HG03025 (cell line): ENCODE measurements at regions not wholly inside any gene's neighbourhood (a gene's known extent, or its start where the extent isn't known, plus 50 kb on each side); places are given as distances from the start of the nearest gene placed in this dataset.
"Not testable (repeated sequence)": the region's sequence is repeated elsewhere in the genome, so short reads cannot be mapped to it uniquely, and the experiment has no call there.

Experiments used
- ATAC-seq: cut with Tn5 transposase; IDR thresholded peaks from one replicate; pipeline ENCODE4 v1.9.1; 2021; ENCODE audit warnings: mild to moderate bottlenecking, moderate library complexity; ENCODE audit not compliant: unreplicated experiment, low FRiP score

DNA sequence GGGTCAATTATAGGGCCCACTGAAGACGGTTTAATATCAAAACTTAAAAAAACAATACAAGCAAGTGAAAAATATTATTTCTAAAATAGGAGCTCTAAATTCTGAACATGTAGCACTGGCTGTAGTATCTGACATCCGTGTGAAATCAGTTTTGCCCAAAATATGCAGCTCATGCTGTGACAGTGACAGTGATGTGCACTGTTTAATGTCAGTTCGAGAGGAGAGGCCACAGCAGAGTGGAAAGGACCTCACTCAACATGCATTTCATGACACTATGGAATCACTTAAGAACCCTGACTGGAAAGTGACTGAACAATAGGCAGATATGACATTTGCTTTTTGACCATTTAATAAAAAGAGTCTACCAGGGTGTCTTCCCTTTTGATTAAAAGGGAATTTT lies 397.0 kb downstream of the FRK start:
- ATAC-seq: no peak

DNA sequence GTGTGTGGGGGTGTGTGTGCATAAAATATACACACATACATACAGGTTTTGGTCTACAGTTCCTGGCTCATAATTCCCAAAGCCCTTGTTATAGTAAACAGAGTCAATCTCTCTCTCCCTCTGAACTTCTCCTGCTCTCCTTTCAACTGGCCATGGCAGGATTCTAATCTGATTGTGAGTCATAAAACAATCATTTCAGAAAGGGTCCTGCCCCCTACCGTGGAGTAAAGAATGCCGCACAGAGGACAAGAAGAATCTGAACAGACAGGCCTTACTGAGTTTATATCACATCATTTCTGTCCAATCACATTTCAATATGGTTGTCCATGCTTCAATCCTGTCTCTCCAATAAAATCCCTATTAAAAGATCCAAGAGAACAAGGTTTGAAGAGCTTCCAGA lies 416.9 kb downstream of the FRK start:
- ATAC-seq: no peak

DNA sequence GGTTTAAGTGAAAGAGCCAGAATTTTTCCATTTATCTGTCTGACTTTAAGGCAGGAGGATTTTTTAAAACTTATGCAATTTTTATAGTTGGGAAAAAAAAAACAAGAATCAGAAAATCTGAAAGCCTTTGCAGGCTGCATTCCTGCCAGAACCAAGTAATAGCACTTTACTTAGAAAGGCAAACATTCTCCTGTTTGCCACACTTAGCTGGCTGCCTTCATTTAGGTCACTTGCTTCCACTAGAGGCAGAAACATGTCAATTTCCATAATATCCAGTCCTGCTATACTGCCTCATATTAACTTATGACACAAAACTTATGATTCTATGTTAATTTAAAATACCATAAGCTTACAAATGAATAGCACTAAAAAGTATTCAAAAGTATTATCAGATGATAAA lies 425.8 kb downstream of the FRK start:
- no peak for ATAC-seq

DNA sequence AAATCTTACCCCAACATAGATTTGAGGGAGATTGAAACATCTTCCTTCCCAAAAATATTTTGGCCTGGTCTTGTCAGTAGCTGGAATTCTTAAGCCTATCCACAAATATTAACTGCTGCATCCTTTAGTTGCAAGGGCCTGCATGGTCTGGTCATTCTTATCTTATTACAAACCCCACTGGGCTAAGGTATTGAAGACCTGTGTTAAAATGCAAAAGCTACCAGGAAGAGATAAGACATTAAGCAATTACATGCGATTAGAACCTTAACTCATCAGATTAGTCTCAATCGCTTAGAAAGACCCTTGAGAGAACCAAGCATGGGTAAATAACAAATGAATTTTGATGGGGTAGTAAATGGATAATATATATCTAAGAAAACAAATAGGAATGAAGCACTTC lies 426.6 kb downstream of the FRK start:
- ATAC-seq: no peak

DNA sequence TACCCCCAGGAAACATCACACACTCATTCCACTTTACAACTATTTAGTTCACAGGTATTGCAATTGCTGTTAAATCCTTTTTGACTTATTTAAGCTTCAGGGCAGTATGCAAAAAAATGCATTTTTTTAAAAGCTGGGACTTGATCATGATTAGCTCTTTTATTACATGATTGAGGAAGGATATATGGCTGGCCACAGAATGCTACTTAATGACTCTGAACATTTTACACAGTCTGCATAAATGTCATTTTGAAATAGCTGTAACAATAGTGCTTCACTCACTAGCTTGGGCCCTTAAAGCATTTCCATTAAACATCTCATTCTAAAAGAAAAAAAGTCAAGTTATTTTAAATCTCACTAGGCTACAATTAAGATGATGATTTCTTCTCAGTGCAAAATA lies 429.7 kb downstream of the FRK start:
- ATAC-seq: no peak

DNA sequence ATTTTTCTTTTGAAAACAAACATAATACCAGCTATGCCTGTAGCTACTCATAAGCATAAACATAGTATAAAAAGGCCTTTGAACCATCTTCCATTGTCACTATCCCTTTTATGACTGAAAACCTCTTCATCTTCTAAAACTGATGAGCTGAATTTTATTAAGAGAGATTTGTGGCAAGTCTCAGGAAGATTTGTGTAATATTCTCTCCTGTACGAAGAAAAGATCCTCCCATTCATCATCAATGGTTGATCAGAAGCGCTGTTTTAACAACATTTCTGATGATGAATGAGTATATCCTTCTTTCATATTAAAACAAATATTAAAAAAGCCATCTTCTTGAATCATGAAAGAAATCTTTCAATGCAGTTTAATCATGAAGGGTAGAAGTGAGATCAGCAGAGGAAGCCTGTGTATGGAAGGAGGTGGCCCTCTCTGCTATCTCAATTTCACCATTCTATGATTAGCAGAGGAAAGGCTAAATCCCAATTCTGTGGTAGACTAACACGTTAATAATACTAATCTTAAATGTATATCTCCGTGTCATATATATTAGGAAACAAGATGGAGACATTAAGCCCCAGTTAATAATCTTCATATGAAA lies 430.2 kb downstream of the FRK start:
- ATAC-seq: no peak

DNA sequence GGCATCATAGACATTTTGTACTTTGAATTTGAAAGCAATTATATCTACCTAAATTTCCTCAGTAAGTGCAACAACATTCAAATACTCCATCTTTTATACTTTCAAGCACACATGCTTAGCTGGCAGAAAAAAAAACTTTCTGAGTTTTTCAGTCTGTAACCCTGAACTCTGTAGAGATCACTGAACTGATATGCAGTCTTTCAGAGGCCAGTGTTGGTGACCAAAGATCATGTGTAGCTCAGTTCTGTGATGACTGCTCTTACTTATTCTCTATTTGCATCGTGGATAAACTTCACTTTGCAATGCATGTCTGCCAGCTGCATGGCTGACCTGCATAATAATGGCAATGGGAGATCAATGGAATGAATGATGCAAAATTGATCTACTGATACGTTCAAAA lies 431.3 kb downstream of the FRK start:
- ATAC-seq: no peak

DNA sequence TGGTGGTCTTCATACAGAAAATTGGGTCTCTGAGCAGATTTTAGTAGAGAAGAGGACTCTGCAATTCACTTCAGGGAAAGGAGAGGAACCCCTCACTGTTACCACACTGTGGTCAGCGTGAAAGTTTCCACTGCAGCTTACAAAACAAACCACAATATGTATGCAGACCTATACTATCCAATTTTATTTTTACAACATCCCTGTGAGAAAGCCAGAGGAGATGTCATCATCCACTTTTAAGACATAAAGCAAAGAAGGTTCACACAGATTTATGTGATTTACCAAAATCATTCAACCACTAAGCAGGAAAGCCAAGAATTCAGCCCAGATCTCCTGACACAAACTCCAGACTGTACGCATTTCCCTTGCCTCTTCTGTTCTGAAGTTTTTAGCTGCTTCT lies 442.4 kb downstream of the FRK start:
- no peak for ATAC-seq

DNA sequence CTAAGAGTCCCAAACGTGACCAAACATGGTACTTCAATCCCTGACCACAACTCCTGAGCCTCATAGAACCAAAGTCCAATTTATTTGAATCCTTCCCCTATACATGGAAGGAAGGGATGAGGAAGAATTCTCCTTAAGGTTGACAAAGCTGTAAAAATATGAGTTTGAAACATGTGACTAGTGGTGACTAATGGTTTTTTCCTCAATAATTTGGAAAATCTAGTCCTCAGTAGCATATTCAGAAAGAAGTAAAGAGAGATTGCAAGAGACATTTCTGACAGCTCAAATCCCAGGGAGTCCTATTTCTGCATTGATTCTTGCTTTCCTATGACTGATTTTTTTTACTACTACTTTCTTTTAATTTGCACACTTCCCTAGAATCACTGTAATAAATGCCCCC lies 443.7 kb downstream of the FRK start:
- no peak for ATAC-seq

- no peak for ATAC-seq
Measured at GRCh38 chr6:115613488-115613887, 447.2 kb downstream of the FRK start.

DNA sequence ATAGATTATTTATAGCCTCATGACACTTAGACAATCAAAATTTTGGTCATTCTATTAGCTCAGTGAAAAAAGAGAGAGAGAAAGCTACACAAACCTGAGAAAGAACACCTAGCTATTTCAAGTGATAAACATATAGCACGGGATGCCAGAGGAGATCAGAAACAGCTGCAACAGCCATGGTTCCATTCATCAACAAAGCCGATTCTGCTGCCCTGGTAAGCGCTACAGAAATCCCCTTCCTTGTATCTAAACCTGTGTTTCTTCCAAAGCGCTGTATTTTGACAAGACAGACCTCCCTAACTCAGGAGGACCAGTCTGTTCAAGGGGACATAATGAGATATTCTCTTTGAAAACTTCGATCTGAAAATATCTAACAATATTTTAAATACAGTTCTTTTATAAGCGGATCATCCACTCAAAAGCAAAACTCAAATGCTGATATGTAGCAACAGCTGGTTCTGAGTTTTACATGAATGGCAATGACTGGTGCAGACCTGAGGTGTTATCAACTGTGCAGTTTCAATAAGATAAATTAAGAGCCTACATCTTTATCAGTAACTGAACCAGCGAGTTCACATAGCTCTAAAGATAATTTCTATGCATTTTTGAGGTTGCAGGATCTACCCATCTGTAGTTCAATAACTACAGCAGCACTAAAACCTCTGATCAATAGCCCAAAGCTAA lies 447.8 kb downstream of the FRK start:
- ATAC-seq: no peak

DNA sequence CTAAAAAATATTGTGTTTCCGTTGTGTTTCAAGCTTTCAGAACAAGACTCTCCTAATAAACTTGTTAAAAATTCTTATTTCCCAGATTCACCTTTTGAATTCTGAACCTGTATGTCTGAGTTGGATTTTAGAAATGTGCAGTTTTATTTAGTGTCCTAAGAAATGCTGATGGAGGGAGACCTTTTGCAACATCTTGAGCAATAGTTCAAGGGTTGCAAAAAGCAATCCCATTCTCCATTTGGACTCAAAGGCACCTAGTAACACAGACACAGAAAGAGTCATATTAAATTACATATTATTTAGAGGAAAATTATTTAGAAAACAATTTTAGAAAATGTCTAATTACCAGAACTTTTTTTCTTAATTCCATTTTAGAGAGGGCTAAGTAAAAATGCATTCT lies 448.5 kb downstream of the FRK start:
- ATAC-seq: no peak

DNA sequence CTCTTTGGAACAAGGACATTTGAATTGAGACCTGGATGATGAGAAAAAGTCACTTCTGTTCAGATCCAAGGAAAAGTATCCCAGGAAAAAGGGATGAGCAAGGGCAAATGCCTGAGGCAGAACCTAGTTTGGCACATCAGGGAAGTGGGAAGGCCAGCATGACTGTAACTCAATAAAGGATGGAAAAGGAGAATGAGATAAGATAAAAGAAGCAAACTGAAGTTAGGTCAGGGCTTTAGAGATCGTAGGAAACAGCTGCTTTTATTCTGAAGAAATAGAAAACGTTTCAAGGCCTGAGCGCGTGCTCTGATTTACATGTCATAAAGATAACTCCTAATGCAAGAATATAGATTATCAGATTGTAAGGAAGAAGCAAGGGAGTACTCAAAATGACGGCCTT lies 450.0 kb downstream of the FRK start:
- no peak for ATAC-seq

GRCh38 chr6:115609111-115609510 lies 451.6 kb downstream of the FRK start:
- no peak for ATAC-seq

GRCh38 chr6:115602466-115602865 lies 458.2 kb downstream of the FRK start:
- ATAC-seq: no peak

- no peak for ATAC-seq
Measured at GRCh38 chr6:115601509-115601908, 459.2 kb downstream of the FRK start.

GRCh38 chr6:115601064-115601463 lies 459.6 kb downstream of the FRK start:
- ATAC-seq: no peak

DNA sequence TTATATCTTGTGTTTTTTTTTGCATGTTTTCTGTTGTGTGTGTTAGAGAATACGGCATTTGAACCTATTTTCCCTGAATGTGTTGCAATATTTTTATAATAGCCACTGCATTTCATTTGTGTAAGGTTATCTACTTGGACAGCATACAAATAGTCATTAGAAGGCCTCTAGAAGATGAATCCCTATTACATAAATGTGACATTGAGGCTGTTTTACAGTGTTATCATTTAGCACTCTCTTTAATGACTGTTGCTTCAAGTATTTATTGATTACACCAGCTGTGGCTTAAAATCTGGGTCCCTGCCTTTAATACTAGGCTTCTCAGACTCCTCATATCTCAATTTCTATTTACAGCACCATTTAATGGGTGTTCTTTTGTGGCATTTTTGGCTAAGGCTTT lies 465.8 kb downstream of the FRK start:
- no peak for ATAC-seq

DNA sequence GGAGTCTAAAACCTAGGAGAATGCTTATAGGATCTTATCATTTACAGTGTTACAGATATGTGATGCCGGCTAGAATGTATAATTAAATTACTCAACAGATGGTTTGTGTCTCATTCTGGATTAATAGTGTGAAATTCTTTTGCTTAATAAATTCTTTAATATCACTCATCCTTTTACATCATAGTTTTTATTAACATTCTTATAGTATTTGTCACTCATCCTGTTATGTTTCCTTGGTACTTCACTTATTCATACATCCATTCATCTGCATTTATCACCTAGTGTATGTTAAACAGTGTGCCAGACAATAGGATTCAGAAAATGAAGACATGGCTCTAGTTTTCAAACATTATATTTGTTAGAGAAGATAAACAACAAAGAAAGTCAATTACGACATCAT lies 468.7 kb downstream of the FRK start:
- ATAC-seq: no peak

DNA sequence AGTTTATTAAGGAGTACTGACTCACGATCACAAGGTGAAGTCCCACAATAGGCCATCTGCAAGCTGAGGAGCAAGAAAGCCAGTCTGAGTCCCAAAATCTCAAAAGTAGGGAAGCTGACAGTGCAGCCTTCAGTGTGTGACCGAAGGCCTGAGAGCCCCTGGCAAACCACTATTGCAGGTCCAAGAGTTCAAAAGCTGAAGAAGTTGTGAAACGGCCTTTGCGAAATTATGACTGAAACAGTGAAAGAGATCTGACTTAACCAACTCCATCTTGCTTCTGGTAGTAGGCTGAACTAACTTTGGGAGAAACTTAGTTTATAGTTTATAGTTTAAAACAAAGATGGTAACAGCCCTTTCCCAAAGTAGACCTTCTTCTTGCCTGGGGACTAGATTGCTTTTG lies 471.6 kb downstream of the FRK start:
- ATAC-seq: not testable (repeated sequence)

- ATAC-seq: no peak
Measured at GRCh38 chr6:115583290-115583689, 477.4 kb downstream of the FRK start.

DNA sequence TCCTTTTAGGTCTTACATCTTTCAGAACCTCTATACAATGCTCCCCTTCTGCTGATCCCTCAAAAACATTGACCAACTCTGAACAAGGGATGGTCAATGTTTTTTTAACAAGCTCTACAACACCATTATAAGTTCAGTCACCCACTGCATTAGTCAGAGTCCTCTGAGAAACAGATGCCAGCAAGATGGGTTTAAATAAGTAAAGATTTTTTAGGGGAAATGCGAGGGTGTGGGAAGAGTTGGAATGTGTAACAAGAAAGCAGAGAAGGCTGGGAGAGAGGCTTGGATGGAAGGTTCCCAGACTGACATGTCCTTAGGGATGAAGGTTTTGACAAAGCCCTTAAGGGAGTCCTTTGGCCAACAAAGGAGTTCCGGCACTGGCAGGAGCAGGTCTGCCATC lies 478.3 kb downstream of the FRK start:
- ATAC-seq: no peak

DNA sequence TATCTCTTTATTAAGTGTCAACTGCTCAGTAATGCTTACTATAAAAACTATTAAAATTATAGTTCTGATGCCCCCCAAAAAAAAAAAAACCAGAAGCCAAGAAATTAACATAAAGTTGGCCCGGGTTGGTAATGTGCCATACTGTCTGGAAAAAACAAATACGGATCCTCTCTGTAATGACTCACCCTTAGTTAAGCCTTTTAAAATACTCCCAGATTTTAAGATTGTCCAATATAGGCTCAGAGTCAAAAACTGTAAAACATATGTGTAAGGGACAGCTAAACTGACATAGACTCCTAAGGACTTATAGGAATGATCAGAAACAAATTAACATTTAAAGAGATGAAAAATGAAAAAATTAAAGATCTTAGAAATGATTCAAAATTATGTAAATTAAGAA lies 481.1 kb downstream of the FRK start:
- not testable (repeated sequence) for ATAC-seq
